ENCODE measurements at regions not wholly inside any gene's neighbourhood (a gene's known extent, or its start where the extent isn't known, plus 50 kb on each side); places are given as distances from the start of the nearest gene placed in this dataset.
"Not testable (repeated sequence)": the region's sequence is repeated elsewhere in the genome, so short reads cannot be mapped to it uniquely, and the experiment has no call there.

- H3K4me1 ChIP-seq (ENCODE audit: low read length), result no peaks in the 10 kb centered on the region
- no peaks in the 10 kb centered on the region for H3K27me3 ChIP-seq (ENCODE audit: low read depth, low read length)
- H4K20me1 ChIP-seq (ENCODE audit: insufficient read depth, low read length), result no peaks in the 10 kb centered on the region
- H3K79me2 ChIP-seq (ENCODE audit: low read length), result no peaks in the 10 kb centered on the region
- no peaks in the 10 kb centered on the region for H3K9me3 ChIP-seq (ENCODE audit: insufficient read depth, low read length)
- H3K36me3 ChIP-seq (replicated peaks; ENCODE audit: low read depth, low read length), result no peaks in the 10 kb centered on the region
- no peak overlapping the region for H3K4me2 ChIP-seq (ENCODE audit: low read length)
- TF ChIP-seq EZH2phosphoT487 (IDR thresholded peaks at IDR 0.05; ENCODE audit: low read depth) (no peak), CTCF (IDR thresholded peaks at IDR 0.05; ENCODE audit: low read depth, low read length) (peak; percentile 45)
- no peak overlapping the region for H2AFZ ChIP-seq (ENCODE audit: low read depth, low read length)
- no peak overlapping the region for H3K4me3 ChIP-seq (ENCODE audit: low read length)
- H3K27ac ChIP-seq (ENCODE audit: low read length), result no peak overlapping the region
- no peak overlapping the region for H3K9ac ChIP-seq (ENCODE audit: low read length)
Observed at GRCh38 chr11:89625171-89625570, 84.9 kb upstream of the TRIM77 start.

- Histone ChIP-seq H3K4me1 (ENCODE audit: low read length) (no peaks in the 10 kb centered on the region), H4K20me1 (ENCODE audit: insufficient read depth, low read length) (no peaks in the 10 kb centered on the region), H3K9me3 (ENCODE audit: insufficient read depth, low read length) (no peaks in the 10 kb centered on the region), H2AFZ (ENCODE audit: low read depth, low read length) (no peak overlapping the region), H3K4me2 (ENCODE audit: low read length) (no peak overlapping the region), H3K79me2 (ENCODE audit: low read length) (no peaks in the 10 kb centered on the region), H3K4me3 (ENCODE audit: low read length) (no peak overlapping the region), H3K27ac (ENCODE audit: low read length) (no peak overlapping the region), H3K9ac (ENCODE audit: low read length) (no peak overlapping the region), H3K36me3 (replicated peaks; ENCODE audit: low read depth, low read length) (no peaks in the 10 kb centered on the region), H3K27me3 (ENCODE audit: low read depth, low read length) (no peaks in the 10 kb centered on the region)
- TF ChIP-seq CTCF (IDR thresholded peaks at IDR 0.05; ENCODE audit: low read depth, low read length) (no peak), EZH2phosphoT487 (IDR thresholded peaks at IDR 0.05; ENCODE audit: low read depth) (no peak)
Observed at GRCh38 chr11:89626366-89626765, 83.7 kb upstream of the TRIM77 start.

- not testable (repeated sequence) for H3K79me2 ChIP-seq (ENCODE audit: low read length); H3K36me3 ChIP-seq (replicated peaks; ENCODE audit: low read depth, low read length); H3K27ac ChIP-seq (ENCODE audit: low read length); H3K4me3 ChIP-seq (ENCODE audit: low read length); H3K27me3 ChIP-seq (ENCODE audit: low read depth, low read length); H2AFZ ChIP-seq (ENCODE audit: low read depth, low read length); H4K20me1 ChIP-seq (ENCODE audit: insufficient read depth, low read length); H3K4me1 ChIP-seq (ENCODE audit: low read length); H3K4me2 ChIP-seq (ENCODE audit: low read length); H3K9me3 ChIP-seq (ENCODE audit: insufficient read depth, low read length); H3K9ac ChIP-seq (ENCODE audit: low read length)
Observed at GRCh38 chr11:89626881-89627280, 83.2 kb upstream of the TRIM77 start.

GRCh38 chr11:89633135-89633705 is 76.9 kb upstream of the TRIM77 start:
- Histone ChIP-seq H3K36me3 (replicated peaks; ENCODE audit: low read depth, low read length) (no peaks in the 10 kb centered on the region), H3K4me3 (ENCODE audit: low read length) (no peak overlapping the region), H3K9me3 (ENCODE audit: insufficient read depth, low read length) (no peaks in the 10 kb centered on the region), H3K79me2 (ENCODE audit: low read length) (no peaks in the 10 kb centered on the region), H3K4me1 (ENCODE audit: low read length) (no peaks in the 10 kb centered on the region), H3K27me3 (ENCODE audit: low read depth, low read length) (no peaks in the 10 kb centered on the region), H4K20me1 (ENCODE audit: insufficient read depth, low read length) (no peaks in the 10 kb centered on the region), H3K9ac (ENCODE audit: low read length) (no peak overlapping the region), H2AFZ (ENCODE audit: low read depth, low read length) (no peak overlapping the region), H3K27ac (ENCODE audit: low read length) (no peak overlapping the region), H3K4me2 (ENCODE audit: low read length) (no peak overlapping the region)
- no peak for TF ChIP-seq EZH2phosphoT487 (IDR thresholded peaks at IDR 0.05; ENCODE audit: low read depth)
- no peak for TF ChIP-seq CTCF (IDR thresholded peaks at IDR 0.05; ENCODE audit: low read depth, low read length)

GRCh38 chr11:89640777-89641176 is 69.3 kb upstream of the TRIM77 start:
- not testable (repeated sequence) for H3K36me3 ChIP-seq (replicated peaks; ENCODE audit: low read depth, low read length); H3K4me3 ChIP-seq (ENCODE audit: low read length); H3K27me3 ChIP-seq (ENCODE audit: low read depth, low read length); H4K20me1 ChIP-seq (ENCODE audit: insufficient read depth, low read length); H3K9me3 ChIP-seq (ENCODE audit: insufficient read depth, low read length); H2AFZ ChIP-seq (ENCODE audit: low read depth, low read length); H3K4me2 ChIP-seq (ENCODE audit: low read length); H3K27ac ChIP-seq (ENCODE audit: low read length); H3K79me2 ChIP-seq (ENCODE audit: low read length); H3K9ac ChIP-seq (ENCODE audit: low read length); H3K4me1 ChIP-seq (ENCODE audit: low read length)

- 0 out of 2 replicates have a peak overlapping the region, but pooled peaks have one; percentile 52 for H2AFZ ChIP-seq (ENCODE audit: low read depth, low read length)
- H3K4me2 ChIP-seq (ENCODE audit: low read length), result peak overlapping the region; percentile 37; the same call in 1 of the 2 replicates
- not testable (repeated sequence) for H3K27ac ChIP-seq (ENCODE audit: low read length); H3K36me3 ChIP-seq (replicated peaks; ENCODE audit: low read depth, low read length); H4K20me1 ChIP-seq (ENCODE audit: insufficient read depth, low read length); H3K9me3 ChIP-seq (ENCODE audit: insufficient read depth, low read length); H3K9ac ChIP-seq (ENCODE audit: low read length); H3K79me2 ChIP-seq (ENCODE audit: low read length); H3K27me3 ChIP-seq (ENCODE audit: low read depth, low read length); H3K4me1 ChIP-seq (ENCODE audit: low read length)
- H3K4me3 ChIP-seq (ENCODE audit: low read length), result peak overlapping the region; percentile 39; the same call in 1 of the 2 replicates
Observed at GRCh38 chr11:89648232-89648631, 61.9 kb upstream of the TRIM77 start.

- H4K20me1 ChIP-seq (ENCODE audit: insufficient read depth, low read length); H3K36me3 ChIP-seq (replicated peaks; ENCODE audit: low read depth, low read length); H3K79me2 ChIP-seq (ENCODE audit: low read length); H3K9ac ChIP-seq (ENCODE audit: low read length); H2AFZ ChIP-seq (ENCODE audit: low read depth, low read length); H3K4me3 ChIP-seq (ENCODE audit: low read length); H3K27me3 ChIP-seq (ENCODE audit: low read depth, low read length); H3K9me3 ChIP-seq (ENCODE audit: insufficient read depth, low read length); H3K27ac ChIP-seq (ENCODE audit: low read length); H3K4me2 ChIP-seq (ENCODE audit: low read length); H3K4me1 ChIP-seq (ENCODE audit: low read length): not testable (repeated sequence)
Observed at GRCh38 chr11:89648996-89649395, 61.1 kb upstream of the TRIM77 start.
